K562 (cell line): ENCODE measurements at regions not wholly inside any gene's neighbourhood (a gene's known extent, or its start where the extent isn't known, plus 50 kb on each side); places are given as distances from the start of the nearest gene placed in this dataset.

ENCODE experiments used
- RBFOX2 ChIP-seq: fragments of 200-400 bp; formaldehyde crosslinking; IDR thresholded peaks from 2 replicates; pipeline ENCODE4 v1.6.1; 2017; ENCODE audit warnings: low read depth, mild to moderate bottlenecking, low read length, moderate library complexity
- TF ChIP-seq, protein P1 (sequence below), 3 experiments: IDR thresholded peaks in 2 of 3; conservative IDR thresholded peaks in 1 of 3; 2 replicates each; pipeline ENCODE4 v1.5.1; 2011 to 2012; ENCODE audit warnings: low read length in 3 of 3, mild to moderate bottlenecking in 3 of 3, control low read depth in 2 of 3, improper control_type of control experiment in 1 of 3, inconsistent platforms in 1 of 3, low read depth in 1 of 3, mixed read lengths in 1 of 3, moderate library complexity in 1 of 3; ENCODE audit not compliant: insufficient read depth in 2 of 3

DNA sequence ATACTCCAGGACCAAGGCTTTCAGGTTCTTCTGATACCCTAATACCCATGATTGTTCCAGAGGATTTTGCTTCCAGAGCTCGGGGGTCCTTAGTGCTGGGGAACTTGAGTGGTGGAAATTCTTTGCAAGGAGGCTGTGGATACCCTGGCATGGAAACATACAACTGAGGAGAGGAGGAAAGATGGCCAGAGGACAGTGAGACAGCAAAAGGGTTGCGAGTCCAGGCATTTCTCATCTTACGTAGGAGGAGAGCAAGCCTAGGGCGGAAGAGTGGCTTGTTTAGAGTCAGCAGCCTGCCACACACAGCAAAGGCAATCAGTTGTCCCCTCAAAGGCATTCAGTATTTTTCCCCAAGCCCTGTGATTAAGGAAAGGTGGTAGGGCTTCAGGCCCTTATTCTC, 73.5 kb downstream of the ADM start:
- TF ChIP-seq, protein P1, sequence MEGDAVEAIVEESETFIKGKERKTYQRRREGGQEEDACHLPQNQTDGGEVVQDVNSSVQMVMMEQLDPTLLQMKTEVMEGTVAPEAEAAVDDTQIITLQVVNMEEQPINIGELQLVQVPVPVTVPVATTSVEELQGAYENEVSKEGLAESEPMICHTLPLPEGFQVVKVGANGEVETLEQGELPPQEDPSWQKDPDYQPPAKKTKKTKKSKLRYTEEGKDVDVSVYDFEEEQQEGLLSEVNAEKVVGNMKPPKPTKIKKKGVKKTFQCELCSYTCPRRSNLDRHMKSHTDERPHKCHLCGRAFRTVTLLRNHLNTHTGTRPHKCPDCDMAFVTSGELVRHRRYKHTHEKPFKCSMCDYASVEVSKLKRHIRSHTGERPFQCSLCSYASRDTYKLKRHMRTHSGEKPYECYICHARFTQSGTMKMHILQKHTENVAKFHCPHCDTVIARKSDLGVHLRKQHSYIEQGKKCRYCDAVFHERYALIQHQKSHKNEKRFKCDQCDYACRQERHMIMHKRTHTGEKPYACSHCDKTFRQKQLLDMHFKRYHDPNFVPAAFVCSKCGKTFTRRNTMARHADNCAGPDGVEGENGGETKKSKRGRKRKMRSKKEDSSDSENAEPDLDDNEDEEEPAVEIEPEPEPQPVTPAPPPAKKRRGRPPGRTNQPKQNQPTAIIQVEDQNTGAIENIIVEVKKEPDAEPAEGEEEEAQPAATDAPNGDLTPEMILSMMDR (IDR thresholded peaks at IDR 0.05 in 2 of 3, conservative IDR thresholded peaks at IDR 0.05 in 1 of 3; ENCODE audit: insufficient read depth in 2 of 3, low read depth in 1 of 3, low read length in 3 of 3), result no peak
- no peak for TF ChIP-seq RBFOX2
